Astrocyte of the cerebellum (primary cell): ENCODE measurements at regions not wholly inside any gene's neighbourhood (a gene's known extent, or its start where the extent isn't known, plus 50 kb on each side); places are given as distances from the start of the nearest gene placed in this dataset.

Source experiments
- DNase-seq: peaks from one replicate; pipeline ENCODE4 v3.0.0-alpha.2; 2011; ENCODE audit warnings: low read depth
- H3K4me3 ChIP-seq: 2 replicates; pipeline ENCODE4 v1.5.1; 2011; ENCODE audit warnings: mild to moderate bottlenecking, low read depth, low read length, moderate library complexity
- in situ Hi-C: cut with HindIII; loops from 2 replicates; pipeline ENCODE4 v1.10.0; 2017; ENCODE audit warnings: low sequenced_read_pairs
- TF ChIP-seq, protein P1 (sequence below): IDR thresholded peaks from 2 replicates; pipeline ENCODE4 v1.5.1; 2012; ENCODE audit warnings: low read length, low read depth, moderate library complexity, mild to moderate bottlenecking; ENCODE audit errors: missing control alignments

DNA sequence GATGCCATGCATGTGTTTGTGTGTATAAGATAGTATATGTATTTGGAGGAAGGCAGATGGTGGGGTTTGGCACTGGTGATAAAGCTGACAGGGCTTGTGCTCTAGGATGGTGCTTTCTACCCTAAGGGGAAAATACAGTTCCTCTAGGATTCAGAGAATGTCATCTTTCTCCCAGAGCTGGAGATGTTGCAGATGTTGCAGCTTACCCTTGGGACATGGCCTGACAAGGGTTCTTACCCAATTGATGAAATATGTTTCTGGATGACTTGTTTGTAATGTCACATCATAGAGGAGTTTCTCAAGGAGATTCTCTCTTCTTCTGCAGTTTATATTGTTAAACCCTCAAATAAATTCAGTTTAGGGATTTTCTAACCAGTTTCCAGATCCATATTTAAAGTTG is 52.5 kb upstream of the PITX2 start:
- TF ChIP-seq, protein P1, sequence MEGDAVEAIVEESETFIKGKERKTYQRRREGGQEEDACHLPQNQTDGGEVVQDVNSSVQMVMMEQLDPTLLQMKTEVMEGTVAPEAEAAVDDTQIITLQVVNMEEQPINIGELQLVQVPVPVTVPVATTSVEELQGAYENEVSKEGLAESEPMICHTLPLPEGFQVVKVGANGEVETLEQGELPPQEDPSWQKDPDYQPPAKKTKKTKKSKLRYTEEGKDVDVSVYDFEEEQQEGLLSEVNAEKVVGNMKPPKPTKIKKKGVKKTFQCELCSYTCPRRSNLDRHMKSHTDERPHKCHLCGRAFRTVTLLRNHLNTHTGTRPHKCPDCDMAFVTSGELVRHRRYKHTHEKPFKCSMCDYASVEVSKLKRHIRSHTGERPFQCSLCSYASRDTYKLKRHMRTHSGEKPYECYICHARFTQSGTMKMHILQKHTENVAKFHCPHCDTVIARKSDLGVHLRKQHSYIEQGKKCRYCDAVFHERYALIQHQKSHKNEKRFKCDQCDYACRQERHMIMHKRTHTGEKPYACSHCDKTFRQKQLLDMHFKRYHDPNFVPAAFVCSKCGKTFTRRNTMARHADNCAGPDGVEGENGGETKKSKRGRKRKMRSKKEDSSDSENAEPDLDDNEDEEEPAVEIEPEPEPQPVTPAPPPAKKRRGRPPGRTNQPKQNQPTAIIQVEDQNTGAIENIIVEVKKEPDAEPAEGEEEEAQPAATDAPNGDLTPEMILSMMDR = no peak
- in situ Hi-C loops = no loop called here
- DNase-seq = no peak
- H3K4me3 ChIP-seq = no peak overlapping the region

DNA sequence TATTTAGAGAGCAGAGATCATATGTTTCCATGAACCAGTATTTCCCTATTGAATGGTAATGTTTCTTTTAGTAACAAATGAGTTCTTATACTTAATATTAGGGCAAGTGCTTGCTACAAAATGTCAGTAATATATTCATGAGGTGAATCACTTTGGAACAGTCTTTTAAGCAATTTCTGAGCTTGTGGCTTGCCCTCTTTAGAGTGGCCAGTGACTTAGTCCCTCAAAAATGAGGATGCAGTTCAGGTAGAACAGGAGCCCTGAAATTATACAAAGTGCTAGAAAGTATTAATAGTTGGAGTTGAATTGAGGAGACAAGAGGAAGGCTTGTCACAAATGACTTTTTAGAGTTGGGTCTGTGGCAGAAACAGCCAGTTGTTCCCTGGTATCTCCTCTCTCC is 53.4 kb upstream of the PITX2 start:
- no peak overlapping the region for H3K4me3 ChIP-seq
- TF ChIP-seq, protein P1 = no peak
- DNase-seq = no peak
- in situ Hi-C loops = no loop called here

DNA sequence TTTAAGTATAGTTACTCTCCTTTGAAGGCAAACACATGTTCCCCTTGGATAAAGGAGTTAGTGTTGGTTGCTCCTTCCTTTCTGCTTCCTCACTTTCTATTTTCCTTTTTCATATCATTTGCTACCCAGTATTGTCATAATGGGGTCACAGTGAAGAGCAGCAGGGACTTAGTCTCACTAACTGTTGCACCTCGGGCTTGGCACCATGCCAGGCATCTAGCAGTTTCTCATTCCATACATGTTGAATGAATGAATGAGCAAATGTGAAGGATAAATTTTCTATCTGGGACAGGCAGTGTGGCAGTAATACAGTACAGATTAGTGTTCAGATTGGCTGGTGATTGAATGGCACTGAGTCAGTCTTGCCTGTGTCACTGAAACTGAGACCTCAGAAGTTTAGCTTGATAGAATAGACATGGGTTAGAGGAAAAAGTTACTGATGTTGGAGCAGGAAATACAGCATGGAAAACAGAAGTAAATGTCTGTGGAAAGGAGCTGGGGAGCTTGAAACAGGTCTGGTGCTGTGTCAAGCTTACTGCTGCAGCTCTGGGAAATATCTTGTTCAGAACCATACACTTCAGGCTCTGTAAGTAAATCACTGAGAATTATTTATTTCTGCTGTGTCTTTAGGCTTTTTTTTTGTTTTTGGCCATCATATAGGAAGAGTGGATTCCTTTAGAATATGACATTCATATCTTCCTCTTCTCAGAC is 55.8 kb upstream of the PITX2 start:
- no peak overlapping the region for H3K4me3 ChIP-seq
- TF ChIP-seq, protein P1 = no peak
- no peak for DNase-seq
- in situ Hi-C loops = no loop called here

DNA sequence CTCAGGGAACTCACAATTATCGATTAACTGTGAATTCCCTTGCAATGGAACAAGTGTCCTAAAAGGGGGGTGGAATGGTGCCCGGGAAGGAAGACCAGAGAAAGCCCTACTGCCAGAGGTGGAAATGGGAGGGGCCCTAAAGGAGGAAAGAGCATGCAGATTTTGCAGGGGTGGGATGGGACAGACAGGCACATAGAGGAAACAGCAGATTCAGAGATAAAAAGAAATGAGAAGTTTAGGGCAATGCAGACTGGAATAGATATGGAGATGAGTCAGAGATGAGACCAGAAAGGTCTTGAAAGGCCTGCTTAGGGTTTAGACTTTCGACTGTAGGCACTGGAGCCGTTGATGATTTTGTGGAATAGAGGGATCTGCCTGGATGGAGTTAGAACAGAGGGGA is 57.4 kb upstream of the PITX2 start:
- in situ Hi-C loops = no loop called here
- no peak overlapping the region for H3K4me3 ChIP-seq
- TF ChIP-seq, protein P1 = no peak
- no peak for DNase-seq

DNA sequence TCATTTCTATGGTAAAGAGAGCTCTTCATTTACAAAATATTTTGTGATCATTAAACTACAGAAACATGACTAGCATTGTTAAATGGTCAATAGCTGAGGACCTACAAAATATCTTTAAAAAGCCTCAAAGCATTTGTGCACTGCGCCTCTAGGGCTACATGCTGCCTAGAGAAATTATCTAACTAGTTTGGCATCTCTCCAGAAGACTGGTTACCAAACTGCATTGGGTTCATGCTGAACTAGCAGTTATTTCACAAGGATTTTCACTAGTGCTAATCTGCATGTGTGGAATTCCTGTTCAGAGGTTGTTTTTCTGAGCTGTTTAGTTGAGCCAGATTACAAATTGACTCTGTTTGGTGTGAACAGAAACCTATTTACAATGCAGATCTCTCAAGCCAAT is 58.5 kb upstream of the PITX2 start:
- TF ChIP-seq, protein P1 = no peak
- no peak for DNase-seq
- no peak overlapping the region for H3K4me3 ChIP-seq
- in situ Hi-C loops = no loop called here

DNA sequence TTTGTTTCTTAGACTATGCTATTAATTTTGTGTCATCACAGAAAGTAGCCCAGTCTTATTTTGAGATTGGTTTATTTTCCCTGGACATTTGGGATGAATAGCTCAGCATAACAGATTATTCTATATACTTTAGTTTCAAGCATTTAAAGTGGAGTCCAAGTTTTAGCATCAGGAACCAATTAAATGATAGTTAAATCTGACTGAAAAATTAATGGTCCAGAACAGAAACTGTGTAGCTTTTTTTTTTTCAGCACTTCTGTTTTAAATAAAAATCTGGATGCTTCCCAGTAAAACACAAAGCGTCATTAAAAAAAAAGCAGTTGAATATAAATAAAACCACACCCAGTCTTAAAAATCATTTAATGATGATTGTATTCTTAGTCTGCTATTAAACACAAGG is 59.4 kb upstream of the PITX2 start:
- in situ Hi-C loops = no loop called here
- no peak for DNase-seq
- H3K4me3 ChIP-seq = no peak overlapping the region
- TF ChIP-seq, protein P1 = no peak
